GM12875 (cell line): ENCODE measurements at regions not wholly inside any gene's neighbourhood (a gene's known extent, or its start where the extent isn't known, plus 50 kb on each side); places are given as distances from the start of the nearest gene placed in this dataset.

Experiments
- H3K4me3 ChIP-seq: one replicate; pipeline ENCODE4 v1.5.1; 2011; ENCODE audit warnings: low read depth, low read length, control low read depth
- CTCF ChIP-seq: IDR thresholded peaks from 2 replicates; pipeline ENCODE4 v1.5.1; 2011; ENCODE audit warnings: low read depth, mild to moderate bottlenecking, control low read depth, inconsistent platforms, low read length, moderate library complexity, borderline replicate concordance; ENCODE audit not compliant: insufficient read depth

GRCh38 chr1:38611664-38612211 lies 247.8 kb downstream of the RRAGC start:
- no peak overlapping the region for H3K4me3 ChIP-seq
- TF ChIP-seq CTCF: no peak

GRCh38 chr1:38609166-38610025 lies 250.2 kb downstream of the RRAGC start:
- no peak for TF ChIP-seq CTCF
- no peak overlapping the region for H3K4me3 ChIP-seq

- TF ChIP-seq CTCF: peak; percentile 71
- no peak overlapping the region for H3K4me3 ChIP-seq
These were observed 251.2 kb downstream of the RRAGC start for GRCh38 chr1:38608202-38608864.

GRCh38 chr1:38607526-38607925 lies 252.0 kb downstream of the RRAGC start:
- H3K4me3 ChIP-seq: no peak overlapping the region
- no peak for TF ChIP-seq CTCF

- no peak overlapping the region for H3K4me3 ChIP-seq
- no peak for TF ChIP-seq CTCF
These were observed 254.5 kb downstream of the RRAGC start for GRCh38 chr1:38605063-38605462.

GRCh38 chr1:38603907-38604306 lies 255.7 kb downstream of the RRAGC start:
- H3K4me3 ChIP-seq: no peak overlapping the region
- no peak for TF ChIP-seq CTCF
